ENCODE measurements at regions not wholly inside any gene's neighbourhood (a gene's known extent, or its start where the extent isn't known, plus 50 kb on each side); places are given as distances from the start of the nearest gene placed in this dataset.

DNA sequence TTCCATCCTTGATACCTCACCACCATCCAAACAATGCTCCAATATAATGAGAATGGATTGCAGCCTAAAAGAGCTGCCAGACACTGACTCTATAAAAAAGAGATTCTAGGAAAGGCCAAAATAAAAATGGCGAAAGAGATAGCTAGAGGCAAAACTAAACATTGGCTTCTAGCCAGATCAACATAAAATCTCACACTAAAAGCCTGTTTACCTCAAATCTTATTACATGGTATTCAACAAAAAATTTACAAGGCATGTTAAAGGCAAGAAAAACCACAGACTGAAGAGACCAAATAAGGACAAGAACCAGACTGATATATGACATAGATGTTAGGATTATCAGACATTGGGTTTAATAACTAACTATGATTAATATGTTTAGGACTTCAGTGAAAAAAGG lies 1127.0 kb downstream of the DNAJB9 start:
- TF ChIP-seq, protein P1, sequence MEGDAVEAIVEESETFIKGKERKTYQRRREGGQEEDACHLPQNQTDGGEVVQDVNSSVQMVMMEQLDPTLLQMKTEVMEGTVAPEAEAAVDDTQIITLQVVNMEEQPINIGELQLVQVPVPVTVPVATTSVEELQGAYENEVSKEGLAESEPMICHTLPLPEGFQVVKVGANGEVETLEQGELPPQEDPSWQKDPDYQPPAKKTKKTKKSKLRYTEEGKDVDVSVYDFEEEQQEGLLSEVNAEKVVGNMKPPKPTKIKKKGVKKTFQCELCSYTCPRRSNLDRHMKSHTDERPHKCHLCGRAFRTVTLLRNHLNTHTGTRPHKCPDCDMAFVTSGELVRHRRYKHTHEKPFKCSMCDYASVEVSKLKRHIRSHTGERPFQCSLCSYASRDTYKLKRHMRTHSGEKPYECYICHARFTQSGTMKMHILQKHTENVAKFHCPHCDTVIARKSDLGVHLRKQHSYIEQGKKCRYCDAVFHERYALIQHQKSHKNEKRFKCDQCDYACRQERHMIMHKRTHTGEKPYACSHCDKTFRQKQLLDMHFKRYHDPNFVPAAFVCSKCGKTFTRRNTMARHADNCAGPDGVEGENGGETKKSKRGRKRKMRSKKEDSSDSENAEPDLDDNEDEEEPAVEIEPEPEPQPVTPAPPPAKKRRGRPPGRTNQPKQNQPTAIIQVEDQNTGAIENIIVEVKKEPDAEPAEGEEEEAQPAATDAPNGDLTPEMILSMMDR (IDR thresholded peaks at IDR 0.05): no peak
- no peak for TF ChIP-seq POLR2A (IDR thresholded peaks at IDR 0.05)

Measured in body of pancreas (tissue), 4 donors.